PC-3 (cell line): ENCODE measurements at regions not wholly inside any gene's neighbourhood (a gene's known extent, or its start where the extent isn't known, plus 50 kb on each side); places are given as distances from the start of the nearest gene placed in this dataset.

Experiments used
- CTCF ChIP-seq: fragments of 300-600 bp; sonication (generic); conservative IDR thresholded peaks from 2 replicates; pipeline ENCODE4 v1.5.1; 2017; ENCODE audit warnings: antibody characterized with exemption, low read depth, mild to moderate bottlenecking, low read length
- EZH2 ChIP-seq: fragments of 300-600 bp; sonication (generic); IDR thresholded peaks from one replicate; pipeline ENCODE4 v1.6.1; 2017; ENCODE audit warnings: antibody characterized with exemption, mild to moderate bottlenecking, low read length; ENCODE audit not compliant: unreplicated experiment
- EZH2phosphoT487 ChIP-seq: fragments of 300-600 bp; sonication (generic); IDR thresholded peaks from 2 replicates; pipeline ENCODE4 v1.6.1; 2018; ENCODE audit warnings: mild to moderate bottlenecking, antibody characterized with exemption, low read length, borderline replicate concordance

- no peak for TF ChIP-seq CTCF
- TF ChIP-seq EZH2: no peak
- TF ChIP-seq EZH2phosphoT487: no peak
These were observed 774.4 kb downstream of the HDGFL1 start for GRCh38 chr6:23343610-23344306.
